K562 (cell line): ENCODE measurements at regions not wholly inside any gene's neighbourhood (a gene's known extent, or its start where the extent isn't known, plus 50 kb on each side); places are given as distances from the start of the nearest gene placed in this dataset.

Experiments used
- ATAC-seq: fragments of 200-7000 bp; cut with Tn5 transposase; 3 replicates; pipeline ENCODE4 v1.9.1; 2020; ENCODE audit warnings: moderate library complexity
- BruUV-seq: library from RNA; stranded (reverse); fragments of 400-500 nt; replicated peaks from 2 replicates; lab custom pipeline; 2021; lab: Mats Ljungman, UMichigan
- CTCF ChIA-PET: fragments of 300-600 bp; formaldehyde crosslinking; extraction: SDS; loops from one replicate; lab custom pipeline; 2021; ENCODE audit warnings: low intra/inter-chr PET ratio; lab: Yijun Ruan, JAX
- POLR2A ChIA-PET: fragments of 300-600, 350-650 bp; sonication (Branson Sonifier 250); formaldehyde crosslinking; extraction: SDS; loops from one replicate; lab custom pipeline; 2021; ENCODE audit warnings: antibody characterized with exemption, inconsistent platforms; lab: Yijun Ruan, JAX
- DNase-seq, 4 experiments: peaks; one replicate each; pipeline versions ENCODE4 v3.0.0 to v3.0.0-alpha.2; 2011 to 2018; ENCODE audit warnings: low spot score in 3 of 4, mixed read lengths in 3 of 4; ENCODE audit errors: extremely low read depth in 1 of 4
- FAIRE-seq: peaks from 2 replicates; lab custom pipeline; 2011; peaks lifted over from hg19 to GRCh38; lab: Jason Lieb, UNC
- H2AFZ ChIP-seq: 2 replicates; pipeline ENCODE4 v1.6.0; 2011; ENCODE audit warnings: low read depth, low read length, control low read depth, inconsistent platforms
- H3K27ac ChIP-seq: fragments of 200-600 bp; 3 replicates; pipeline ENCODE4 v1.8.0; 2011; ENCODE audit warnings: low read depth, mild to moderate bottlenecking, control low read depth, inconsistent platforms, low read length, moderate library complexity, mixed read lengths; ENCODE audit errors: extremely low read depth
- H3K27me3 ChIP-seq, 2 experiments: fragments of 300-600 bp in 1 of 2; 2 replicates in 1 of 2; 3 replicates in 1 of 2; pipeline versions ENCODE4 v1.6.0 to v1.8.0; 2011; ENCODE audit warnings: inconsistent platforms in 2 of 2, low read length in 2 of 2, mild to moderate bottlenecking in 1 of 2, mixed read lengths in 1 of 2, moderate library complexity in 1 of 2; ENCODE audit not compliant: control insufficient read depth in 2 of 2, insufficient read depth in 2 of 2
- H3K36me3 ChIP-seq: fragments of 300-600 bp; 3 replicates; pipeline ENCODE4 v1.8.0; 2011; ENCODE audit warnings: mild to moderate bottlenecking, low read length, inconsistent platforms; ENCODE audit not compliant: control insufficient read depth, insufficient read depth
- H3K4me1 ChIP-seq, 2 experiments: fragments of 200-600 bp in 1 of 2; replicated peaks in 1 of 2; 2 replicates in 1 of 2; 3 replicates in 1 of 2; pipeline versions ENCODE4 v1.5.1 to v1.8.0; 2011; ENCODE audit warnings: inconsistent platforms in 2 of 2, low read length in 2 of 2, mild to moderate bottlenecking in 1 of 2, mixed read lengths in 1 of 2, moderate library complexity in 1 of 2; ENCODE audit not compliant: control insufficient read depth in 2 of 2, insufficient read depth in 2 of 2
- H3K4me2 ChIP-seq: 2 replicates; pipeline ENCODE4 v1.6.1; 2011; ENCODE audit warnings: low read length, control low read depth, inconsistent platforms, mixed read lengths; ENCODE audit not compliant: insufficient read depth
- H3K4me3 ChIP-seq: fragments of 200-600 bp; sonication (generic), shearing (Covaris generic); 2 replicates; pipeline ENCODE4 v1.5.1; 2016; ENCODE audit warnings: control low read depth, inconsistent platforms
- H3K79me2 ChIP-seq: fragments of 200-600 bp; 3 replicates; pipeline ENCODE4 v1.8.0; 2011; ENCODE audit warnings: low read length, inconsistent platforms; ENCODE audit not compliant: control insufficient read depth, insufficient read depth
- H3K9ac ChIP-seq, 2 experiments: 2 replicates each; pipeline versions ENCODE4 v1.6.0 to v1.6.1; 2011; ENCODE audit warnings: low read depth in 2 of 2, low read length in 2 of 2, control low read depth in 1 of 2, inconsistent platforms in 1 of 2, mild to moderate bottlenecking in 1 of 2, mixed read lengths in 1 of 2; ENCODE audit not compliant: insufficient read depth in 1 of 2
- H3K9me1 ChIP-seq: one replicate; pipeline ENCODE4 v1.6.0; 2011; ENCODE audit warnings: inconsistent platforms, mild to moderate bottlenecking, low read length, moderate library complexity; ENCODE audit not compliant: control insufficient read depth, insufficient read depth
- H3K9me3 ChIP-seq: replicated peaks from 2 replicates; pipeline ENCODE4 v1.5.1; 2011; ENCODE audit warnings: low read depth, low read length, inconsistent platforms; ENCODE audit not compliant: control insufficient read depth, insufficient read depth
- H4K20me1 ChIP-seq: replicated peaks from 2 replicates; pipeline ENCODE4 v1.6.1; 2011; ENCODE audit warnings: low read length, inconsistent platforms, mixed read lengths; ENCODE audit not compliant: control insufficient read depth, insufficient read depth
- BACH1 ChIP-seq: fragments of 200-800 bp; sonication (Bioruptor generic); IDR thresholded peaks from 2 replicates; pipeline ENCODE4 v1.6.1; 2016; ENCODE audit warnings: missing genetic modification characterization, missing compliant biosample characterization
- CTBP1 ChIP-seq: fragments of 450-650 bp; IDR thresholded peaks from 2 replicates; pipeline ENCODE4 v1.6.1; 2016; ENCODE audit warnings: borderline replicate concordance
- IFI16 ChIP-seq: fragments of 250-450 bp; sonication (Bioruptor Pico); IDR thresholded peaks from 2 replicates; pipeline ENCODE4 v2.1.2; 2022; ENCODE audit warnings: mild to moderate bottlenecking, inconsistent platforms
- NCOA1 ChIP-seq: fragments of 450-650 bp; IDR thresholded peaks from 2 replicates; pipeline ENCODE4 v1.6.1; 2016; ENCODE audit warnings: low read depth
- NR1H2 ChIP-seq: sonication (generic); formaldehyde crosslinking; IDR thresholded peaks from 2 replicates; pipeline ENCODE4 v1.4.0; 2020; ENCODE audit warnings: mild to moderate bottlenecking, missing genetic modification reagents
- SLC30A9 ChIP-seq: fragments of 250-450 bp; sonication (Bioruptor Pico); IDR thresholded peaks from 2 replicates; pipeline ENCODE4 v1.8.0; 2022; ENCODE audit warnings: mild to moderate bottlenecking, moderate library complexity
- WGBS: fragments of 100-300 bp; shearing (Covaris generic); methylation state at CpG from one replicate; pipeline ENCODE4 v1.1.6; 2016; ENCODE audit warnings: low coverage, mixed read lengths; ENCODE audit not compliant: insufficient coverage; ENCODE audit errors: missing lambda C conversion rate; 5-methylcytosine and 5-hydroxymethylcytosine counted together
- in situ Hi-C: fragments of 300-500 bp; cut with MboI; formaldehyde crosslinking; loops from 4 replicates; pipeline ENCODE4 v1.15.0; 2018; ENCODE audit warnings: inconsistent platforms, mixed read lengths
- intact Hi-C: fragments of 100-400 bp; cut with micrococcal nuclease; formaldehyde crosslinking; loops from 2 replicates; pipeline ENCODE4 v1.14.2; 2022
- TF ChIP-seq, protein P1 (sequence below): sonication (generic); formaldehyde crosslinking; IDR thresholded peaks from 2 replicates; pipeline ENCODE4 v1.8.0; 2022; ENCODE audit warnings: missing genetic modification reagents, mild to moderate bottlenecking, borderline replicate concordance
- TF ChIP-seq, protein P2 (sequence below): sonication (generic); formaldehyde crosslinking; IDR thresholded peaks from 2 replicates; pipeline ENCODE4 v1.8.0; 2023; ENCODE audit warnings: missing genetic modification reagents, mild to moderate bottlenecking, borderline replicate concordance

DNA sequence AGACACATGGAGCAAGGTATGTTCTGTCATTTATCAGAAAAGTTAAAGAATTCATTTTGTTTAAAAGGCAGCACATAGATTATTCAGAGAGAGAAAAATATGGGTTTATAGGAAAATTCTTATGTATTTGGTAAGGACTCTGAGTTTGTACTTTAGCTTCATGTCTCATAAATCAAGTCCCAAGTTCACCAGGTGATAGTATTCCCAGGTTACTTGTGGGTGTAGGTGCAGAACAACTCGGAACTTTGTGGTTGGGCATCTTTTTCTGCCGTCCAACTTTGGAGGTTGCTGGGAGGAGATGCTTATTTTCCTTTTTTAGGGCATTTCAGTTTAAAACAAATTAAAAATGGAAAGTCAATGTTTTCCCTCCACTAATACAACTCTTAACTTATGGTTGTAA, 269.8 kb upstream of the DMRT1 start:
- Histone ChIP-seq H3K36me3 (no peaks in the 10 kb centered on the region), H2AFZ (no peak overlapping the region), H3K27me3 (peaks cover 0 to 4% of the 10 kb centered on the region in 2 experiments; a peak in 2 of 5 replicates), H3K4me3 (no peak overlapping the region), H4K20me1 (no peaks in the 10 kb centered on the region), H3K4me2 (no peak overlapping the region), H3K9me1 (no peaks in the 10 kb centered on the region), H3K79me2 (no peaks in the 10 kb centered on the region), H3K9me3 (no peaks in the 10 kb centered on the region)
- ChIA-PET CTCF (no interaction called here), POLR2A (no interaction called here)
- ATAC-seq (no peak), DNase-seq (no peak), FAIRE-seq (no peak)
- intact Hi-C loops: no loop called here
- 0% methylated on average over 2 of the region's 2 CpGs for WGBS
- no TSS peak for BruUV-seq
- TF ChIP-seq BACH1 (tag): no peak
- TF ChIP-seq IFI16 (CRISPR knock-in tag): no peak
- TF ChIP-seq, protein P1, sequence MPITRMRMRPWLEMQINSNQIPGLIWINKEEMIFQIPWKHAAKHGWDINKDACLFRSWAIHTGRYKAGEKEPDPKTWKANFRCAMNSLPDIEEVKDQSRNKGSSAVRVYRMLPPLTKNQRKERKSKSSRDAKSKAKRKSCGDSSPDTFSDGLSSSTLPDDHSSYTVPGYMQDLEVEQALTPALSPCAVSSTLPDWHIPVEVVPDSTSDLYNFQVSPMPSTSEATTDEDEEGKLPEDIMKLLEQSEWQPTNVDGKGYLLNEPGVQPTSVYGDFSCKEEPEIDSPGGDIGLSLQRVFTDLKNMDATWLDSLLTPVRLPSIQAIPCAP (CRISPR knock-in tag): no peak
- no peak for TF ChIP-seq CTBP1
- TF ChIP-seq SLC30A9 (CRISPR knock-in tag): no peak
- no peak for TF ChIP-seq NCOA1
- TF ChIP-seq NR1H2 (CRISPR knock-in tag): no peak
- TF ChIP-seq, protein P2, sequence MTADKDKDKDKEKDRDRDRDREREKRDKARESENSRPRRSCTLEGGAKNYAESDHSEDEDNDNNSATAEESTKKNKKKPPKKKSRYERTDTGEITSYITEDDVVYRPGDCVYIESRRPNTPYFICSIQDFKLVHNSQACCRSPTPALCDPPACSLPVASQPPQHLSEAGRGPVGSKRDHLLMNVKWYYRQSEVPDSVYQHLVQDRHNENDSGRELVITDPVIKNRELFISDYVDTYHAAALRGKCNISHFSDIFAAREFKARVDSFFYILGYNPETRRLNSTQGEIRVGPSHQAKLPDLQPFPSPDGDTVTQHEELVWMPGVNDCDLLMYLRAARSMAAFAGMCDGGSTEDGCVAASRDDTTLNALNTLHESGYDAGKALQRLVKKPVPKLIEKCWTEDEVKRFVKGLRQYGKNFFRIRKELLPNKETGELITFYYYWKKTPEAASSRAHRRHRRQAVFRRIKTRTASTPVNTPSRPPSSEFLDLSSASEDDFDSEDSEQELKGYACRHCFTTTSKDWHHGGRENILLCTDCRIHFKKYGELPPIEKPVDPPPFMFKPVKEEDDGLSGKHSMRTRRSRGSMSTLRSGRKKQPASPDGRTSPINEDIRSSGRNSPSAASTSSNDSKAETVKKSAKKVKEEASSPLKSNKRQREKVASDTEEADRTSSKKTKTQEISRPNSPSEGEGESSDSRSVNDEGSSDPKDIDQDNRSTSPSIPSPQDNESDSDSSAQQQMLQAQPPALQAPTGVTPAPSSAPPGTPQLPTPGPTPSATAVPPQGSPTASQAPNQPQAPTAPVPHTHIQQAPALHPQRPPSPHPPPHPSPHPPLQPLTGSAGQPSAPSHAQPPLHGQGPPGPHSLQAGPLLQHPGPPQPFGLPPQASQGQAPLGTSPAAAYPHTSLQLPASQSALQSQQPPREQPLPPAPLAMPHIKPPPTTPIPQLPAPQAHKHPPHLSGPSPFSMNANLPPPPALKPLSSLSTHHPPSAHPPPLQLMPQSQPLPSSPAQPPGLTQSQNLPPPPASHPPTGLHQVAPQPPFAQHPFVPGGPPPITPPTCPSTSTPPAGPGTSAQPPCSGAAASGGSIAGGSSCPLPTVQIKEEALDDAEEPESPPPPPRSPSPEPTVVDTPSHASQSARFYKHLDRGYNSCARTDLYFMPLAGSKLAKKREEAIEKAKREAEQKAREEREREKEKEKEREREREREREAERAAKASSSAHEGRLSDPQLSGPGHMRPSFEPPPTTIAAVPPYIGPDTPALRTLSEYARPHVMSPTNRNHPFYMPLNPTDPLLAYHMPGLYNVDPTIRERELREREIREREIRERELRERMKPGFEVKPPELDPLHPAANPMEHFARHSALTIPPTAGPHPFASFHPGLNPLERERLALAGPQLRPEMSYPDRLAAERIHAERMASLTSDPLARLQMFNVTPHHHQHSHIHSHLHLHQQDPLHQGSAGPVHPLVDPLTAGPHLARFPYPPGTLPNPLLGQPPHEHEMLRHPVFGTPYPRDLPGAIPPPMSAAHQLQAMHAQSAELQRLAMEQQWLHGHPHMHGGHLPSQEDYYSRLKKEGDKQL (CRISPR knock-in tag): no peak
- TF ChIP-seq, all 486 proteins: peak for 0
- in situ Hi-C loops: no loop called here
- Histone ChIP-seq H3K27ac (no peak overlapping the region), H3K9ac (no peak overlapping the region), H3K4me1 (no peaks in the 10 kb centered on the region)
